ENCODE measurements at regions not wholly inside any gene's neighbourhood (a gene's known extent, or its start where the extent isn't known, plus 50 kb on each side); places are given as distances from the start of the nearest gene placed in this dataset.

DNA sequence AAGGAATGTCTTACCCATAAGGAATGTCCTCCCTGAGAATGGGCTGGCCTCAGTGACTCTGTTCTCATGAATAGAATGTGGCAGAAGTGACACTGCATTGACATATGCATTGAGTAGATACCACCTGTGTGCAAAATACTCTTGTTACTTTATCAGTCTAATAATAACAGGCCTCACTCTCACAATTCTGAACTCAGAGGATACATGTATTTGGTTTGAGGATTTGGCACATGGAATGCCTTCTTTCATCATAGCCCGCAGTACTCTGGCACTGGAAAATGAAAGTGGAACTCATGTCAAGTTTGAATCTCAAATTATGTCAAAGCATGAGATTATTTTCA is 52.9 kb upstream of the PLCB4 start:
- DNase-seq (ENCODE audit: extremely low read depth, low read depth), result no peak
- no peak overlapping the region for H3K4me3 ChIP-seq (replicated peaks; ENCODE audit: low read depth, low read length)
- TF ChIP-seq, protein P1, sequence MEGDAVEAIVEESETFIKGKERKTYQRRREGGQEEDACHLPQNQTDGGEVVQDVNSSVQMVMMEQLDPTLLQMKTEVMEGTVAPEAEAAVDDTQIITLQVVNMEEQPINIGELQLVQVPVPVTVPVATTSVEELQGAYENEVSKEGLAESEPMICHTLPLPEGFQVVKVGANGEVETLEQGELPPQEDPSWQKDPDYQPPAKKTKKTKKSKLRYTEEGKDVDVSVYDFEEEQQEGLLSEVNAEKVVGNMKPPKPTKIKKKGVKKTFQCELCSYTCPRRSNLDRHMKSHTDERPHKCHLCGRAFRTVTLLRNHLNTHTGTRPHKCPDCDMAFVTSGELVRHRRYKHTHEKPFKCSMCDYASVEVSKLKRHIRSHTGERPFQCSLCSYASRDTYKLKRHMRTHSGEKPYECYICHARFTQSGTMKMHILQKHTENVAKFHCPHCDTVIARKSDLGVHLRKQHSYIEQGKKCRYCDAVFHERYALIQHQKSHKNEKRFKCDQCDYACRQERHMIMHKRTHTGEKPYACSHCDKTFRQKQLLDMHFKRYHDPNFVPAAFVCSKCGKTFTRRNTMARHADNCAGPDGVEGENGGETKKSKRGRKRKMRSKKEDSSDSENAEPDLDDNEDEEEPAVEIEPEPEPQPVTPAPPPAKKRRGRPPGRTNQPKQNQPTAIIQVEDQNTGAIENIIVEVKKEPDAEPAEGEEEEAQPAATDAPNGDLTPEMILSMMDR (IDR thresholded peaks at IDR 0.05; ENCODE audit: low read depth, low read length, missing control alignments), result no peak

DNA sequence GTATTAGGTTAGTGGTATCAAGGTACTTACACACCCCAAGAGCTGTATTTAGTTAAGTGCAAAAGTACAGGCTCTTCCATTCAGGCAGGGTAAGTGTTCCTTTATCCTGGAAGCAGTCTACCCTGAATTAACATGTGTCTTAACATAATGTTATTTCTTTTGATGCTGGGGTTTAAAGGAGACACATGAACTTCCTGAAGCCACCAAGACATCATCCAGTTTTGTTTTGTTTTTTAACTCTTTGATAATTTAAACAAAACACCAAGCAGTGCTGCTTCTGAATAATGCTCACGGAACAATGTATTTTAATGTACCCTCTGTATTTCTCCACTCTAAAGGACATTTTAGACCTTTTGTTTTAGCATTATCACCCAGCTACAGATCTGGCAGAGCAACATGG is 50.5 kb upstream of the PLCB4 start:
- DNase-seq (ENCODE audit: extremely low read depth, low read depth), result no peak
- TF ChIP-seq, protein P1 (IDR thresholded peaks at IDR 0.05; ENCODE audit: low read depth, low read length, missing control alignments), result no peak
- no peak overlapping the region for H3K4me3 ChIP-seq (replicated peaks; ENCODE audit: low read depth, low read length)
